Endothelial cell of umbilical vein (primary cell): ENCODE measurements at regions not wholly inside any gene's neighbourhood (a gene's known extent, or its start where the extent isn't known, plus 50 kb on each side); places are given as distances from the start of the nearest gene placed in this dataset.

Experiments
- BruUV-seq: library from RNA; stranded (reverse); fragments of 400-500 nt; replicated peaks from 2 replicates; lab custom pipeline; 2021; lab: Mats Ljungman, UMichigan
- CTCF ChIA-PET: fragments of 300-600, 350-600 bp; sonication (Branson Sonifier 250); formaldehyde crosslinking; loops from one replicate; lab custom pipeline; 2021; ENCODE audit warnings: antibody characterized with exemption, inconsistent platforms; lab: Charles Lee
- POLR2A ChIA-PET: fragments of 300-600, 350-600 bp; sonication (Branson Sonifier 250); formaldehyde crosslinking; loops from one replicate; lab custom pipeline; 2021; ENCODE audit warnings: antibody characterized with exemption, inconsistent platforms; lab: Charles Lee
- DNase-seq: peaks from one replicate; pipeline ENCODE4 v3.0.0-alpha.2; 2011; ENCODE audit warnings: low read depth, low spot score
- FAIRE-seq: peaks from 2 replicates; lab custom pipeline; 2011; peaks lifted over from hg19 to GRCh38; lab: Jason Lieb, UNC
- H2AFZ ChIP-seq: 2 replicates; pipeline ENCODE4 v1.6.0; 2012; ENCODE audit warnings: low read depth, low read length, control low read depth, inconsistent platforms
- H3K27ac ChIP-seq: 2 replicates; pipeline ENCODE4 v1.5.1; 2011; ENCODE audit warnings: low read depth, mild to moderate bottlenecking, control low read depth, low read length, moderate library complexity; ENCODE audit not compliant: insufficient read depth
- H3K27me3 ChIP-seq, 2 experiments: 2 replicates each; pipeline versions ENCODE4 v1.6.0 to v1.6.1; 2011; ENCODE audit warnings: low read length in 2 of 2, mixed read lengths in 1 of 2; ENCODE audit not compliant: control insufficient read depth in 2 of 2, insufficient read depth in 2 of 2
- H3K36me3 ChIP-seq, 2 experiments: 2 replicates in 1 of 2; 3 replicates in 1 of 2; pipeline ENCODE4 v1.5.1; 2011; ENCODE audit warnings: low read length in 2 of 2, mild to moderate bottlenecking in 1 of 2, moderate library complexity in 1 of 2; ENCODE audit not compliant: control insufficient read depth in 2 of 2, insufficient read depth in 2 of 2; ENCODE audit errors: extremely low read depth in 1 of 2
- H3K4me1 ChIP-seq: 3 replicates; pipeline ENCODE4 v1.5.1; 2011; ENCODE audit warnings: mild to moderate bottlenecking, low read length; ENCODE audit not compliant: control insufficient read depth, insufficient read depth; ENCODE audit errors: extremely low read depth
- H3K4me2 ChIP-seq: 2 replicates; pipeline ENCODE4 v1.6.1; 2011; ENCODE audit warnings: low read length, control low read depth, mixed read lengths; ENCODE audit not compliant: insufficient read depth
- H3K4me3 ChIP-seq, 3 experiments: fragments of 200-600 bp in 1 of 3; sonication (generic), shearing (Covaris generic) in 1 of 3; replicated peaks in 1 of 3; 2 replicates each; pipeline ENCODE4 v1.5.1; 2011 to 2016; ENCODE audit warnings: control low read depth in 3 of 3, low read length in 3 of 3, mild to moderate bottlenecking in 2 of 3, inconsistent platforms in 1 of 3, low read depth in 1 of 3, moderate library complexity in 1 of 3; ENCODE audit not compliant: insufficient read depth in 1 of 3
- H3K79me2 ChIP-seq: 2 replicates; pipeline ENCODE4 v1.6.0; 2012; ENCODE audit warnings: low read length, inconsistent platforms; ENCODE audit not compliant: control insufficient read depth, insufficient read depth
- H3K9ac ChIP-seq: replicated peaks from 2 replicates; pipeline ENCODE3; 2011; ENCODE audit warnings: low read length, control low read depth; ENCODE audit not compliant: insufficient read depth; ENCODE audit errors: extremely low read depth
- H3K9me1 ChIP-seq: replicated peaks from 3 replicates; pipeline ENCODE4 v1.6.0; 2011; ENCODE audit warnings: mild to moderate bottlenecking, low read length; ENCODE audit not compliant: control insufficient read depth, insufficient read depth; ENCODE audit errors: extremely low read depth
- H3K9me3 ChIP-seq: replicated peaks from 2 replicates; pipeline ENCODE4 v1.5.1; 2012; ENCODE audit warnings: low read length, inconsistent platforms; ENCODE audit not compliant: control insufficient read depth, insufficient read depth
- H4K20me1 ChIP-seq: replicated peaks from 2 replicates; pipeline ENCODE3; 2011; ENCODE audit warnings: mild to moderate bottlenecking, low read length; ENCODE audit not compliant: control insufficient read depth, insufficient read depth; ENCODE audit errors: extremely low read depth
- CTCF ChIP-seq, 2 donors: IDR thresholded peaks; 1 replicate in 1 of 2; 2 replicates in 1 of 2; pipeline ENCODE4 v1.5.1; 2011; ENCODE audit warnings: low read length in 2 of 2, mild to moderate bottlenecking in 2 of 2, moderate library complexity in 2 of 2, control low read depth in 1 of 2, inconsistent platforms in 1 of 2, low read depth in 1 of 2; ENCODE audit not compliant: insufficient read depth in 1 of 2; ENCODE audit errors: extremely low read depth in 1 of 2
- EZH2 ChIP-seq: IDR thresholded peaks from 2 replicates; pipeline ENCODE4 v1.6.1; 2012; ENCODE audit warnings: borderline replicate concordance, low read depth, mild to moderate bottlenecking, moderate library complexity, low read length, inconsistent platforms; ENCODE audit not compliant: severe bottlenecking
- FOS ChIP-seq: IDR thresholded peaks from 2 replicates; pipeline ENCODE4 v1.6.1; 2011; ENCODE audit warnings: mild to moderate bottlenecking, low read length, moderate library complexity, borderline replicate concordance; ENCODE audit not compliant: insufficient read depth
- GATA2 ChIP-seq: IDR thresholded peaks from 2 replicates; pipeline ENCODE4 v1.7.0; 2011; ENCODE audit warnings: low read depth, mild to moderate bottlenecking, moderate library complexity, mixed read lengths, low read length; ENCODE audit not compliant: insufficient read length, insufficient read depth
- JUN ChIP-seq: IDR thresholded peaks from 2 replicates; pipeline ENCODE4 v1.6.1; 2011; ENCODE audit warnings: borderline replicate concordance, low read depth; ENCODE audit not compliant: insufficient read length, insufficient read depth
- MAX ChIP-seq: IDR thresholded peaks from 2 replicates; pipeline ENCODE4 v1.6.1; 2011; ENCODE audit not compliant: insufficient read depth, insufficient read length
- MYC ChIP-seq: IDR thresholded peaks from one replicate; pipeline ENCODE4 v1.6.1; 2011; ENCODE audit warnings: mild to moderate bottlenecking, low read depth, low read length
- POLR2A ChIP-seq: IDR thresholded peaks from 2 replicates; pipeline ENCODE4 v1.6.1; 2012; ENCODE audit warnings: low read depth, mild to moderate bottlenecking, control low read depth, low read length
- POLR2AphosphoS5 ChIP-seq: IDR thresholded peaks from 2 replicates; pipeline ENCODE4 v1.6.1; 2012; ENCODE audit warnings: low read depth, mild to moderate bottlenecking, control low read depth, low read length, moderate library complexity; ENCODE audit not compliant: insufficient read depth
- dilution Hi-C: fragments of 300-500 bp; cut with MboI; formaldehyde crosslinking; loops from one replicate; pipeline ENCODE4 v1.15.0; 2019; ENCODE audit warnings: low sequenced_read_pairs; ENCODE audit not compliant: extremely low pct_ligation_motif_present
- intact Hi-C: fragments of 100-400 bp; cut with micrococcal nuclease; formaldehyde crosslinking; loops from one replicate; pipeline ENCODE4 v1.10.0; 2022

GRCh38 chr11:122267602-122268001, 151.6 kb upstream of the BLID start:
- no peaks in the 10 kb centered on the region for H3K27me3 ChIP-seq
- POLR2A ChIA-PET = no interaction called here
- intact Hi-C loops = no loop called here
- H3K9me1 ChIP-seq = no peaks in the 10 kb centered on the region
- no TSS peak for BruUV-seq
- DNase-seq (no peak), FAIRE-seq (no peak)
- H3K9ac ChIP-seq = no peak overlapping the region
- H3K36me3 ChIP-seq = no peaks in the 10 kb centered on the region
- H3K4me1 ChIP-seq = no peaks in the 10 kb centered on the region
- TF ChIP-seq CTCF (IDR thresholded peaks at IDR 0.05; ENCODE audit: extremely low read depth in 1 of 2, insufficient read depth in 1 of 2, low read depth in 1 of 2, low read length in 2 of 2) = no peak
- no peak for TF ChIP-seq JUN
- no peak for TF ChIP-seq POLR2A
- TF ChIP-seq POLR2AphosphoS5 = no peak
- no peak for TF ChIP-seq GATA2
- TF ChIP-seq EZH2 = no peak
- dilution Hi-C loops = no loop called here
- H3K27ac ChIP-seq = no peak overlapping the region
- CTCF ChIA-PET = interaction anchor here (0.5 to 0.6 kb wide), 2 partner anchors 26 to 29 kb away, joined by 3 read pairs; no protein-coding TSS in a partner anchor
- H3K9me3 ChIP-seq = no peaks in the 10 kb centered on the region
- H2AFZ ChIP-seq = no peak overlapping the region
- H3K4me3 ChIP-seq = no peak overlapping the region
- no peaks in the 10 kb centered on the region for H3K79me2 ChIP-seq
- no peaks in the 10 kb centered on the region for H4K20me1 ChIP-seq
- H3K4me2 ChIP-seq = no peak overlapping the region

- no TSS peak for BruUV-seq
- H3K27me3 ChIP-seq = no peaks in the 10 kb centered on the region
- H3K79me2 ChIP-seq = no peaks in the 10 kb centered on the region
- no peak for TF ChIP-seq MYC
- TF ChIP-seq EZH2 = no peak
- TF ChIP-seq FOS = no peak
- no peak for TF ChIP-seq CTCF (IDR thresholded peaks at IDR 0.05; ENCODE audit: extremely low read depth in 1 of 2, insufficient read depth in 1 of 2, low read depth in 1 of 2, low read length in 2 of 2)
- no peak for TF ChIP-seq JUN
- TF ChIP-seq GATA2 = no peak
- no peak for TF ChIP-seq POLR2A
- no peak for TF ChIP-seq MAX
- no peak for TF ChIP-seq POLR2AphosphoS5
- no peak overlapping the region for H3K4me2 ChIP-seq
- no peaks in the 10 kb centered on the region for H3K9me1 ChIP-seq
- ChIA-PET CTCF (no interaction called here), POLR2A (no interaction called here)
- no peaks in the 10 kb centered on the region for H3K36me3 ChIP-seq
- no peak overlapping the region for H2AFZ ChIP-seq
- no peaks in the 10 kb centered on the region for H3K4me1 ChIP-seq
- H4K20me1 ChIP-seq = no peaks in the 10 kb centered on the region
- FAIRE-seq (no peak), DNase-seq (no peak)
- no peak overlapping the region for H3K27ac ChIP-seq
- H3K4me3 ChIP-seq = no peak overlapping the region
- intact Hi-C loops (no loop called here), dilution Hi-C loops (no loop called here)
- no peaks in the 10 kb centered on the region for H3K9me3 ChIP-seq
- no peak overlapping the region for H3K9ac ChIP-seq
Measured at GRCh38 chr11:122265981-122266380, 150.0 kb upstream of the BLID start.
